ENCODE measurements at regions not wholly inside any gene's neighbourhood (a gene's known extent, or its start where the extent isn't known, plus 50 kb on each side); places are given as distances from the start of the nearest gene placed in this dataset.

DNA sequence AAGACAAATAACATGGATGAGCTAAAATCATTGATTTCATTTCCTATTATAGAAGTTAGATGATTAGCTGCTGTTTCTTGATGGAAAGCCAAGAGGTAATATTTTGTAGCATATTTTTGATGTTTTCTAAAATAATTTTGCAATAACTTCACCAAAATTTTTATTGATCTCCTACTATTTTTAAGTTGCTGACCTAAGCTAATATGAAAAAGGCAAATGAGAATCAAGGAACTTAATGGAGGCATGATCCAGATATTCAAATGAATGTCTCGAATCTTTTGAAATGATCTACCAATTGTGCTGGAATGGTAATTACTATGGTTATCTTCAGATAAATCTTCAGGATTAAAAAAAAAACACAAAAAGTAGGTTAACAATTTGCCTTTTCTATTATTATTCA is 1591.4 kb upstream of the PCDH7 start:
- H3K27ac ChIP-seq = no peak overlapping the region
- no peak overlapping the region for H3K4me3 ChIP-seq
- FAIRE-seq (no peak), ATAC-seq (no peak), DNase-seq (no peak)
- WGBS, 2 donors = 52 to 73% methylated on average over 1 of the region's 1 CpG
- no peaks in the 10 kb centered on the region for H3K36me3 ChIP-seq
- TF ChIP-seq, protein P1, sequence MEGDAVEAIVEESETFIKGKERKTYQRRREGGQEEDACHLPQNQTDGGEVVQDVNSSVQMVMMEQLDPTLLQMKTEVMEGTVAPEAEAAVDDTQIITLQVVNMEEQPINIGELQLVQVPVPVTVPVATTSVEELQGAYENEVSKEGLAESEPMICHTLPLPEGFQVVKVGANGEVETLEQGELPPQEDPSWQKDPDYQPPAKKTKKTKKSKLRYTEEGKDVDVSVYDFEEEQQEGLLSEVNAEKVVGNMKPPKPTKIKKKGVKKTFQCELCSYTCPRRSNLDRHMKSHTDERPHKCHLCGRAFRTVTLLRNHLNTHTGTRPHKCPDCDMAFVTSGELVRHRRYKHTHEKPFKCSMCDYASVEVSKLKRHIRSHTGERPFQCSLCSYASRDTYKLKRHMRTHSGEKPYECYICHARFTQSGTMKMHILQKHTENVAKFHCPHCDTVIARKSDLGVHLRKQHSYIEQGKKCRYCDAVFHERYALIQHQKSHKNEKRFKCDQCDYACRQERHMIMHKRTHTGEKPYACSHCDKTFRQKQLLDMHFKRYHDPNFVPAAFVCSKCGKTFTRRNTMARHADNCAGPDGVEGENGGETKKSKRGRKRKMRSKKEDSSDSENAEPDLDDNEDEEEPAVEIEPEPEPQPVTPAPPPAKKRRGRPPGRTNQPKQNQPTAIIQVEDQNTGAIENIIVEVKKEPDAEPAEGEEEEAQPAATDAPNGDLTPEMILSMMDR (IDR thresholded peaks at IDR 0.05) = no peak
- intact Hi-C loops (cut with DNase I) = no loop called here
- no peaks in the 10 kb centered on the region for H3K9me3 ChIP-seq
- no peaks in the 10 kb centered on the region for H3K27me3 ChIP-seq
- no peaks in the 10 kb centered on the region for H3K4me1 ChIP-seq

DNA sequence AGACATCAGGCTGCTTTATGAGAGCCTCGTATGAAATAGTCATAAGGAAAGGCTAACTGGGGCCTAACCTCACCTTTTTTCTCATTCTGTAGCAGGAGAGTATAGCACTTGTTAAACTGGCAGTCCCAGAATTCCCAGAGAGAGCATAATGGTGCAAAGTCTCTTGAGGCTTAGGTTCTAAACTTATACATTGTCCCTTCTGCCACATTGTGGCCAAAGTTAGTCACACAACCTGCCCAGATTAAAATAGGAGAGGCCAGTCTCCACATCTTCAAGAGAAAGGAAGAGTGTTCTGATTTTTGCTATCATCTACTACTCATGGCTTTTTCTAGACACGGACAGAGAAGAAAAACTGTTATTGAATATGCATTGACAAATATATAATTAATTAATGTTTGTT is 1588.9 kb upstream of the PCDH7 start:
- H3K4me1 ChIP-seq = no peaks in the 10 kb centered on the region
- TF ChIP-seq, protein P1 (IDR thresholded peaks at IDR 0.05) = no peak
- H3K36me3 ChIP-seq = no peaks in the 10 kb centered on the region
- FAIRE-seq (no peak), DNase-seq (no peak), ATAC-seq (no peak)
- intact Hi-C loops (cut with DNase I) = no loop called here
- WGBS, 2 donors = 49 to 74% methylated on average over 2 of the region's 2 CpGs
- no peak overlapping the region for H3K27ac ChIP-seq
- no peak overlapping the region for H3K4me3 ChIP-seq
- no peaks in the 10 kb centered on the region for H3K9me3 ChIP-seq
- H3K27me3 ChIP-seq = no peaks in the 10 kb centered on the region

DNA sequence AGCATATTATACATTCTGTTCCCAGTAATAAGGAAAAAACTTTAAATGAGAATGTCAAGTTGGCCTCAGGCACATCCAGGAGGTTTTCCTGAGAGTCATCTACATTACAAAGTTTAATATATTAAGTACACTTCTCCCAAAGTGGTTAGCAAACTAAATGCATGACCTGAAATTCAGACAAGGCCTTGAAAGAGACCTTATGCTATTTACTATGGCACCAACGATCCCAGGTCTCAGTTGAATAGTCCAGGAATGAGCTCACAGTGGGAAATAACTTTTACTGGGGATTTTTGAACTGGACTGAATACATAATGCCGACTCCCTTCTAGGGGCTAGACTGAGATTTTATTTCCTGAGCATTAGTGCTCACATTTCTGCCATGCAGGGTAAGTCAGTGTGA is 1577.5 kb upstream of the PCDH7 start:
- no peak for FAIRE-seq
- no peaks in the 10 kb centered on the region for H3K9me3 ChIP-seq
- 40 to 42% methylated on average over 2 of the region's 2 CpGs for WGBS, 2 donors
- ATAC-seq = no peak
- intact Hi-C loops (cut with DNase I) = no loop called here
- no peaks in the 10 kb centered on the region for H3K4me1 ChIP-seq
- DNase-seq = no peak
- no peak overlapping the region for H3K27ac ChIP-seq
- H3K4me3 ChIP-seq = no peak overlapping the region
- no peaks in the 10 kb centered on the region for H3K36me3 ChIP-seq
- TF ChIP-seq, protein P1 (IDR thresholded peaks at IDR 0.05) = no peak
- no peaks in the 10 kb centered on the region for H3K27me3 ChIP-seq

DNA sequence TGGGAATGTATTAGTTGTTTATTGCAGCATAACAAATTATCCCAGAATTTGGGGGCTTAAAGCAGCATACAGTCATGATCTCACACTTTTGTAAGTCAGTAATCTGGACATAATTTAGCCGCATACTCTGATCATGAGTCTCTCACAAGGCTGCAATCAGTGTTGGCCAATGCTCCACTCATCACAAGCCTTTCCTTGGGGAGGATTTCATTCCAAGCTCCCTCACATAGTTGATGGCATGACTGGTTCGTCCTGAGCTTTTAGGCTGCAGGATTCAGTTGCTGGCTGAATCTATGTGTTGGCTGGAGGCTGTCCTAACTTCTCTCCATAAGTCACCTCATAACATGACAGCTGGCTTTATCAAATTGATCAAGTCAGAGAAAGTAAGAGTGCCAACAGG is 1568.6 kb upstream of the PCDH7 start:
- DNase-seq (no peak), FAIRE-seq (no peak), ATAC-seq (no peak)
- TF ChIP-seq, protein P1 (IDR thresholded peaks at IDR 0.05) = no peak
- WGBS, 2 donors = 52 to 60% methylated on average over 2 of the region's 2 CpGs
- peaks cover 0 to 3% (median 0%) of the 10 kb centered on the region in 4 donors for H3K27me3 ChIP-seq
- H3K4me1 ChIP-seq = no peaks in the 10 kb centered on the region
- no peak overlapping the region for H3K27ac ChIP-seq
- H3K4me3 ChIP-seq = no peak overlapping the region
- H3K9me3 ChIP-seq = no peaks in the 10 kb centered on the region
- intact Hi-C loops (cut with DNase I) = no loop called here
- no peaks in the 10 kb centered on the region for H3K36me3 ChIP-seq

DNA sequence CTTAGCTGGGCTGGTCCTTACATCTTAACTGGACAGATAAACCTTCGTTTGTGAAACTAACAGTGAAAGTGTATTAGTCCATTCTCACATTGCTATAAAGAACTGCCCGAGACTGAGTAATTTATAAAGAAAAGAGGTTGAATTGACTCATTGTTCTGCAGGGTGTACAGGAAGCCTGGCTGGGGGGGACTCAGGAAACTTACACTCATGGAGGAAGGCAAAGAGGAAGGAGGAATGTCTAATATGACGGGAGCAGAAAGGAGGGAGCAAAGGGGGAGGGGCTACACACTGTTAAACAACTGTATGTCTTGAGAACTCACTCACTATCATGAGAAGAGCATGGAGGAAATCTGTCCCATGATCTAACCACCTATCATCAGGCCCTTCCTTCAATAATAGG is 1566.5 kb upstream of the PCDH7 start:
- Histone ChIP-seq H3K27me3 (peaks cover 0 to 3% (median 0%) of the 10 kb centered on the region in 4 donors), H3K4me3 (no peak overlapping the region), H3K27ac (no peak overlapping the region), H3K9me3 (no peaks in the 10 kb centered on the region), H3K4me1 (no peaks in the 10 kb centered on the region), H3K36me3 (no peaks in the 10 kb centered on the region)
- DNase-seq (no peak), FAIRE-seq (no peak), ATAC-seq (no peak)
- intact Hi-C loops (cut with DNase I) = no loop called here
- TF ChIP-seq, protein P1 (IDR thresholded peaks at IDR 0.05) = no peak
- WGBS, 2 donors = 15 to 38% methylated on average over 3 of the region's 3 CpGs
